ENCODE measurements at regions not wholly inside any gene's neighbourhood (a gene's known extent, or its start where the extent isn't known, plus 50 kb on each side); places are given as distances from the start of the nearest gene placed in this dataset.

- DNase-seq = no peak
- H3K9me3 ChIP-seq = no peaks in the 10 kb centered on the region
- H3K27ac ChIP-seq = no peak overlapping the region
- intact Hi-C loops (cut with DNase I) = no loop called here
- no peak overlapping the region for H3K4me3 ChIP-seq
- ATAC-seq = no peak
- H3K27me3 ChIP-seq = no peaks in the 10 kb centered on the region
- no peak for TF ChIP-seq POLR2A (IDR thresholded peaks at IDR 0.05)
- TF ChIP-seq, protein P1, sequence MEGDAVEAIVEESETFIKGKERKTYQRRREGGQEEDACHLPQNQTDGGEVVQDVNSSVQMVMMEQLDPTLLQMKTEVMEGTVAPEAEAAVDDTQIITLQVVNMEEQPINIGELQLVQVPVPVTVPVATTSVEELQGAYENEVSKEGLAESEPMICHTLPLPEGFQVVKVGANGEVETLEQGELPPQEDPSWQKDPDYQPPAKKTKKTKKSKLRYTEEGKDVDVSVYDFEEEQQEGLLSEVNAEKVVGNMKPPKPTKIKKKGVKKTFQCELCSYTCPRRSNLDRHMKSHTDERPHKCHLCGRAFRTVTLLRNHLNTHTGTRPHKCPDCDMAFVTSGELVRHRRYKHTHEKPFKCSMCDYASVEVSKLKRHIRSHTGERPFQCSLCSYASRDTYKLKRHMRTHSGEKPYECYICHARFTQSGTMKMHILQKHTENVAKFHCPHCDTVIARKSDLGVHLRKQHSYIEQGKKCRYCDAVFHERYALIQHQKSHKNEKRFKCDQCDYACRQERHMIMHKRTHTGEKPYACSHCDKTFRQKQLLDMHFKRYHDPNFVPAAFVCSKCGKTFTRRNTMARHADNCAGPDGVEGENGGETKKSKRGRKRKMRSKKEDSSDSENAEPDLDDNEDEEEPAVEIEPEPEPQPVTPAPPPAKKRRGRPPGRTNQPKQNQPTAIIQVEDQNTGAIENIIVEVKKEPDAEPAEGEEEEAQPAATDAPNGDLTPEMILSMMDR (IDR thresholded peaks at IDR 0.05) = no peak
- 60 to 65% methylated on average over 4 of the region's 4 CpGs for WGBS, 2 donors
- H3K36me3 ChIP-seq (replicated peaks in 1 of 2; ENCODE audit: insufficient read depth in 1 of 2, low read depth in 2 of 2) = no peaks in the 10 kb centered on the region
- no peaks in the 10 kb centered on the region for H3K4me1 ChIP-seq
These were observed 250.0 kb upstream of the EEF2KMT start for GRCh38 chr16:5347561-5347960.

DNA sequence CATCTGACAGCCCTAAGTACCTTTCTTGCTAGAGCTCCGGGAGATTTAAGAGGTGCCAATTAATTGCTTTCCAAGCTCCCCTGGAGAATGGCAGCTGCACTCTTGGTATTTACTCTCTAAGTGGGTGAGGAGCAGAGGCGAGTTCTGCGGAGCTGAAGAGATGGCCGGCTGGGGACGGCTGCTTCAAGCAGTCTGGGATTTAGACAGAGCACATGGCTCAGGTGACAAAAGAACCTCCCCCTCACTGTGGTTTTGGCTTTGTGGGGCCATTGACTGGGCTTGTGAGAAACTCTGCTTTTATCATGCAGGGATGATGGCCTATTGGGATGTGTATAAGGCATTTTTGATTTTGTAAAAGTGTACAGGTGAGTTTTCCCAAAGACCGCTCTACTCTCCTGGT, 239.3 kb upstream of the EEF2KMT start:
- DNase-seq (no peak), ATAC-seq (no peak)
- H3K27me3 ChIP-seq = no peaks in the 10 kb centered on the region
- no peak overlapping the region for H3K4me3 ChIP-seq
- intact Hi-C loops (cut with DNase I) = no loop called here
- no peak overlapping the region for H3K27ac ChIP-seq
- H3K36me3 ChIP-seq (replicated peaks in 1 of 2; ENCODE audit: insufficient read depth in 1 of 2, low read depth in 2 of 2) = no peaks in the 10 kb centered on the region
- TF ChIP-seq POLR2A (IDR thresholded peaks at IDR 0.05) = no peak
- TF ChIP-seq, protein P1 (IDR thresholded peaks at IDR 0.05) = no peak
- no peaks in the 10 kb centered on the region for H3K4me1 ChIP-seq
- WGBS, 2 donors = 21 to 28% methylated on average over 6 of the region's 6 CpGs
- H3K9me3 ChIP-seq = no peaks in the 10 kb centered on the region

DNA sequence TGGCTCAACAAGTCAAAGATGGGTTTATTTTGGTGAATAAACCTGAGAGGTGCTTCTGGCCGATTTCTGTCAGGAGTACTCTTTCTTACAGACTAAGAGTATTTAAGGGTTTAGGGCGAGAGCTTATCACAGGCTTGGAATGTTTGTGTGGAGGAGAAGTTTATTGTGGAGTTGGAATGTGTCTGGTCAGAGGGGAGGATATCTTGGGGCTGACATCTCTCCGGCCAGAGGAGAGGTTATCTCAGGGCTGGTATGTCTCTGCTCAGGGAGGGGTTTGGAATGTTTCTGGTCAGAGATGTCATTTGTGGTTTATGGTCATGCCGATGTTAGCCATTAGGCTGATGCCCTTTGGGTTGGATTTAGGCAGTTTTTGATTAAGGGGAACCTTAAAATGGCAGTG, 236.4 kb upstream of the EEF2KMT start:
- DNase-seq = no peak
- no peak for ATAC-seq
- H3K27me3 ChIP-seq = no peaks in the 10 kb centered on the region
- H3K9me3 ChIP-seq = no peaks in the 10 kb centered on the region
- WGBS, 2 donors = 21 to 30% methylated on average over 4 of the region's 4 CpGs
- no peak overlapping the region for H3K27ac ChIP-seq
- intact Hi-C loops (cut with DNase I) = no loop called here
- TF ChIP-seq POLR2A (IDR thresholded peaks at IDR 0.05) = no peak
- TF ChIP-seq, protein P1 (IDR thresholded peaks at IDR 0.05) = no peak
- no peak overlapping the region for H3K4me3 ChIP-seq
- H3K4me1 ChIP-seq = no peaks in the 10 kb centered on the region
- no peaks in the 10 kb centered on the region for H3K36me3 ChIP-seq (replicated peaks in 1 of 2; ENCODE audit: insufficient read depth in 1 of 2, low read depth in 2 of 2)

- H3K27ac ChIP-seq = no peak overlapping the region
- intact Hi-C loops (cut with DNase I) = no loop called here
- H3K9me3 ChIP-seq = no peaks in the 10 kb centered on the region
- H3K4me3 ChIP-seq = no peak overlapping the region
- no peaks in the 10 kb centered on the region for H3K36me3 ChIP-seq (replicated peaks in 1 of 2; ENCODE audit: insufficient read depth in 1 of 2, low read depth in 2 of 2)
- TF ChIP-seq, protein P1 (IDR thresholded peaks at IDR 0.05) = no peak
- no peak for TF ChIP-seq POLR2A (IDR thresholded peaks at IDR 0.05)
- no peaks in the 10 kb centered on the region for H3K4me1 ChIP-seq
- ATAC-seq (no peak), DNase-seq (no peak)
- WGBS, 2 donors = 59 to 67% methylated on average over 5 of the region's 5 CpGs
- H3K27me3 ChIP-seq = no peaks in the 10 kb centered on the region
These were observed 235.5 kb upstream of the EEF2KMT start for GRCh38 chr16:5333126-5333525.

DNA sequence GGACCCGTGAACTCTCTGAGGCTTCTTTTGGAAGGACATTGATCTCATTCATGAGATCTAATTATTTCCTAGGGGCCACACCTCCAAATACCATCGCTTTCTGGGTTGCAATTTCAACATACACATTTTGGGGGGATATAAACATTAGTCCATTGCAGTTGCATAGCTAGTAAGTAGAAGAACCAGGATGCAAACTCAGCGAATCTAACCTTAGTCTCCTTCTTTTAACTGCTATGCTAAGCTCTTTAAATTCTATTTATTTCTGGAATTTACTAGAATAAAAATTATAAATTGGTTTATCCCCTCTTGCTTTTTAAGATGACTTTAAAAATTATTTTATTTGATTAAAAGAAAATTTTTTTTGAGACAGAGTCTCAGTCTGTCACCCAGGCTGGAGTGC, 232.5 kb upstream of the EEF2KMT start:
- WGBS, 2 donors = 56 to 67% methylated on average over 3 of the region's 3 CpGs
- Histone ChIP-seq H3K27me3 (no peaks in the 10 kb centered on the region), H3K27ac (no peak overlapping the region), H3K9me3 (no peaks in the 10 kb centered on the region), H3K4me3 (no peak overlapping the region), H3K4me1 (no peaks in the 10 kb centered on the region), H3K36me3 (replicated peaks in 1 of 2; ENCODE audit: insufficient read depth in 1 of 2, low read depth in 2 of 2) (no peaks in the 10 kb centered on the region)
- intact Hi-C loops (cut with DNase I) = no loop called here
- DNase-seq = no peak
- no peak for ATAC-seq
- TF ChIP-seq POLR2A (IDR thresholded peaks at IDR 0.05) = no peak
- TF ChIP-seq, protein P1 (IDR thresholded peaks at IDR 0.05) = no peak
